ENCODE measurements at regions not wholly inside any gene's neighbourhood (a gene's known extent, or its start where the extent isn't known, plus 50 kb on each side); places are given as distances from the start of the nearest gene placed in this dataset.

DNA sequence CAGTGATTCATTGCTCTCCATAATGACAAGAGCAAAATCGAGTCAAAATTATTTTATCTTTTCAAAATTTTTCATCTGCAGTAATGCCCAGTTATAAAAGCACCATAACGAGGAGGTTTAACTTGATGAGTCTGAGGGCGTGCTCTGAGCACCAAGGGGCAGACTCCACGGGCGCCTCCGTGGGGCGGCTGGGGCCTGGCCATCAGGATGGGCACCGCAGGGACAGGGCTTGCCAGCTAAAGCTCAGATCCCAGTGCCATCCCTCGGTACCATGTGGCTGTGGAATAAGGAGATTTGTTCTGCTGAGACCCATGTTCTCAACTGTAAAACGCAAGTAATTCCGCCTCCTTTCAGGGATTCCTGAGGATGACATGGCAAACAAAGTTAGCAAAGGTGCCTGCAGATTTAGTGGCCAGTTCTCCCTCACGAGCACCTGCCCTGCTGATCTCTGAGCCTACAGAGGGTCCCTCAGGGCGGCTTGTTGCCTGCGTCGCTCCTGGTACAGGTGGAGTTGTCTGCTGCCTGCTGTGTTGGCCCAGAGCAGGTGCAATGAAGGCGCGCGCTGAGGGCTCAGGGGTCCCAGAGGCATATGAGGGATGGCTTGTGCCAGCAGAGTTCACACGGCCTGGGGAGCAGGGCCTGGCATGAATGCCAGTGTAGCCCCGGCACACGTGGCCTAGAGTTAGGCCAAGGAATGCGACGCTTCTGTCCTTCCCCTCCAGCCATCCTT is 584.4 kb downstream of the TCERG1L start:
- TF ChIP-seq, protein P1, sequence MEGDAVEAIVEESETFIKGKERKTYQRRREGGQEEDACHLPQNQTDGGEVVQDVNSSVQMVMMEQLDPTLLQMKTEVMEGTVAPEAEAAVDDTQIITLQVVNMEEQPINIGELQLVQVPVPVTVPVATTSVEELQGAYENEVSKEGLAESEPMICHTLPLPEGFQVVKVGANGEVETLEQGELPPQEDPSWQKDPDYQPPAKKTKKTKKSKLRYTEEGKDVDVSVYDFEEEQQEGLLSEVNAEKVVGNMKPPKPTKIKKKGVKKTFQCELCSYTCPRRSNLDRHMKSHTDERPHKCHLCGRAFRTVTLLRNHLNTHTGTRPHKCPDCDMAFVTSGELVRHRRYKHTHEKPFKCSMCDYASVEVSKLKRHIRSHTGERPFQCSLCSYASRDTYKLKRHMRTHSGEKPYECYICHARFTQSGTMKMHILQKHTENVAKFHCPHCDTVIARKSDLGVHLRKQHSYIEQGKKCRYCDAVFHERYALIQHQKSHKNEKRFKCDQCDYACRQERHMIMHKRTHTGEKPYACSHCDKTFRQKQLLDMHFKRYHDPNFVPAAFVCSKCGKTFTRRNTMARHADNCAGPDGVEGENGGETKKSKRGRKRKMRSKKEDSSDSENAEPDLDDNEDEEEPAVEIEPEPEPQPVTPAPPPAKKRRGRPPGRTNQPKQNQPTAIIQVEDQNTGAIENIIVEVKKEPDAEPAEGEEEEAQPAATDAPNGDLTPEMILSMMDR (conservative IDR thresholded peaks at IDR 0.05; ENCODE audit: low read length): no peak
- no peak for TF ChIP-seq EZH2phosphoT487 (IDR thresholded peaks at IDR 0.05; ENCODE audit: borderline replicate concordance)
